Hepatocyte (in vitro differentiated cells): ENCODE measurements at regions not wholly inside any gene's neighbourhood (a gene's known extent, or its start where the extent isn't known, plus 50 kb on each side); places are given as distances from the start of the nearest gene placed in this dataset.

Source experiments
- CTCF ChIP-seq: fragments of 200-600 bp; sonication (generic); IDR thresholded peaks from 2 replicates; pipeline ENCODE4 v1.5.1; 2016; ENCODE audit warnings: antibody characterized with exemption, mild to moderate bottlenecking; ENCODE audit not compliant: poor library complexity
- EZH2 ChIP-seq: fragments of 200-600 bp; sonication (generic); IDR thresholded peaks from 2 replicates; pipeline ENCODE4 v1.6.1; 2016; ENCODE audit warnings: antibody characterized with exemption, mild to moderate bottlenecking, borderline replicate concordance
- EZH2phosphoT487 ChIP-seq: fragments of 200-600 bp; sonication (generic); IDR thresholded peaks from one replicate; pipeline ENCODE4 v1.6.1; 2018; ENCODE audit warnings: antibody characterized with exemption, mild to moderate bottlenecking, low read depth, moderate library complexity; ENCODE audit not compliant: unreplicated experiment, severe bottlenecking

GRCh38 chr14:34243001-34243400 lies 219.0 kb downstream of the SPTSSA start:
- TF ChIP-seq EZH2: no peak
- TF ChIP-seq EZH2phosphoT487: no peak
- no peak for TF ChIP-seq CTCF
